ENCODE measurements at regions not wholly inside any gene's neighbourhood (a gene's known extent, or its start where the extent isn't known, plus 50 kb on each side); places are given as distances from the start of the nearest gene placed in this dataset.
"Not testable (repeated sequence)": the region's sequence is repeated elsewhere in the genome, so short reads cannot be mapped to it uniquely, and the experiment has no call there.

GRCh38 chr1:120272242-120272641, 95.9 kb upstream of the SEC22B start:
- not testable (repeated sequence) for H4K20me1 ChIP-seq (ENCODE audit: insufficient read depth, low read length); H3K36me3 ChIP-seq (ENCODE audit: insufficient read depth, low read length); H3K27me3 ChIP-seq (ENCODE audit: insufficient read depth, low read length); H3K79me2 ChIP-seq (ENCODE audit: insufficient read depth, low read length); H3K27ac ChIP-seq (ENCODE audit: low read depth, low read length); H2AFZ ChIP-seq (ENCODE audit: low read length); H3K4me2 ChIP-seq (ENCODE audit: insufficient read depth, low read length); H3K4me3 ChIP-seq (ENCODE audit: insufficient read depth, low read length); DNase-seq (ENCODE audit: insufficient read length, low spot score, missing footprints); H3K9me3 ChIP-seq (ENCODE audit: low read depth, low read length); H3K4me1 ChIP-seq (ENCODE audit: insufficient read depth, low read length)

- not testable (repeated sequence) for H3K4me3 ChIP-seq (ENCODE audit: insufficient read depth, low read length); H3K27ac ChIP-seq (ENCODE audit: low read depth, low read length); H3K79me2 ChIP-seq (ENCODE audit: insufficient read depth, low read length); H3K4me1 ChIP-seq (ENCODE audit: insufficient read depth, low read length); H3K4me2 ChIP-seq (ENCODE audit: insufficient read depth, low read length); H3K27me3 ChIP-seq (ENCODE audit: insufficient read depth, low read length); DNase-seq (ENCODE audit: insufficient read length, low spot score, missing footprints); H3K36me3 ChIP-seq (ENCODE audit: insufficient read depth, low read length); H4K20me1 ChIP-seq (ENCODE audit: insufficient read depth, low read length); H3K9me3 ChIP-seq (ENCODE audit: low read depth, low read length); H2AFZ ChIP-seq (ENCODE audit: low read length)
Observed at GRCh38 chr1:120271561-120272221, 95.4 kb upstream of the SEC22B start.

DNA sequence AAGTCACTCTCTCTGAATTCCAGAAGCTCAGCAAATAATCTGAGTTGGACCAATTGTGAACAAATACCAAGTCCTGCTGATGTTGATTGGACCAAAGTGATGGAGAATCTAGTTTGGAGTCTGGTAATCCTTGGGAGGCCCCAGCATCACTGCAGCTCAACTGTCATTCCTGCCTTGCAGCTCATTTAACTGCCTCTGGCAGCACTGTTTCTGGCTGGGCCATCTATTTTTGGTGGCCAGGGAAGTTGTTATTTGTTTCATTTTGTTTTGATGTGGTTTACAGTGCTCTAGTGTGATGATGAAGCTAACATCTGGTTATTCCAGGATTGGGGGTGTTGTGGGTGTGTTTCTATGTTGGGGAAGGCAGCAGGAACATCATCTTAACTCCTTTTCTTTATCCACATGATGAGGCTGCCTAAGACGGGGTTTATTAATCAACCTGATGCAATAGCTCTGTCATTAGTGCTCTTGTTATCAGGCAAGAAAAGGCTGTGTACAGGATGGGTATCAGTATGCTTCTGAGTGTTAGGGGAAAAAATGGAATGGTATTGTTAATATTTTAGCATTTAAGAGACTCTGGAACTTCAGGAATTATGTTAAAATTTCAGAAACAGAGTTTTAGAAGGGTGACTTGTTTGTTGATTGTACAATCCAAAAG, 91.7 kb upstream of the SEC22B start:
- not testable (repeated sequence) for H3K79me2 ChIP-seq (ENCODE audit: insufficient read depth, low read length); H3K27me3 ChIP-seq (ENCODE audit: insufficient read depth, low read length); H3K4me3 ChIP-seq (ENCODE audit: insufficient read depth, low read length)

DNA sequence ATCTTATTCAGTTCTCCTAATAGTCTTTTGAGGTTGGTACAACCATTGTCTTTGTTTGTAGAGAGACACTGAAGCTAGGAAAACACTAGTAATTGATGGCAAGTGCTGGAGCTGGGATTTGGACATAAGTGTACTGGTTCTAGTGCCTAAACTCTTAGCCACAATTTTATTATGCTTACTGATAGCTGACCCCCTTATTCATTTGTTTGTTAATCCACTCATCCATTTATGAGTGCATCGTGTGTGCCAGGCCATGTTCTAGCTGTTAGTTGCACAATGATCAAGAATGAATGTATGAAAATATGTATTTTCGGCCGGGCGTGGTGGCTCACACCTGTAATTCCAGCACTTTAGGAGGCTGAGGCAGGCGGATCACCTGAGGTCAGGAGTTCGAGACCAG, 88.2 kb upstream of the SEC22B start:
- H3K79me2 ChIP-seq (ENCODE audit: insufficient read depth, low read length); H3K27me3 ChIP-seq (ENCODE audit: insufficient read depth, low read length); H2AFZ ChIP-seq (ENCODE audit: low read length); H4K20me1 ChIP-seq (ENCODE audit: insufficient read depth, low read length); H3K9me3 ChIP-seq (ENCODE audit: low read depth, low read length); H3K4me1 ChIP-seq (ENCODE audit: insufficient read depth, low read length); DNase-seq (ENCODE audit: insufficient read length, low spot score, missing footprints); H3K4me2 ChIP-seq (ENCODE audit: insufficient read depth, low read length); H3K36me3 ChIP-seq (ENCODE audit: insufficient read depth, low read length); H3K4me3 ChIP-seq (ENCODE audit: insufficient read depth, low read length); H3K27ac ChIP-seq (ENCODE audit: low read depth, low read length): not testable (repeated sequence)

More for the DNA sequence above, 91.7 kb upstream of the SEC22B start:
- not testable (repeated sequence) for H2AFZ ChIP-seq (ENCODE audit: low read length); H3K27ac ChIP-seq (ENCODE audit: low read depth, low read length); H3K4me1 ChIP-seq (ENCODE audit: insufficient read depth, low read length); H3K9me3 ChIP-seq (ENCODE audit: low read depth, low read length); H3K36me3 ChIP-seq (ENCODE audit: insufficient read depth, low read length); DNase-seq (ENCODE audit: insufficient read length, low spot score, missing footprints); H4K20me1 ChIP-seq (ENCODE audit: insufficient read depth, low read length); H3K4me2 ChIP-seq (ENCODE audit: insufficient read depth, low read length)

DNA sequence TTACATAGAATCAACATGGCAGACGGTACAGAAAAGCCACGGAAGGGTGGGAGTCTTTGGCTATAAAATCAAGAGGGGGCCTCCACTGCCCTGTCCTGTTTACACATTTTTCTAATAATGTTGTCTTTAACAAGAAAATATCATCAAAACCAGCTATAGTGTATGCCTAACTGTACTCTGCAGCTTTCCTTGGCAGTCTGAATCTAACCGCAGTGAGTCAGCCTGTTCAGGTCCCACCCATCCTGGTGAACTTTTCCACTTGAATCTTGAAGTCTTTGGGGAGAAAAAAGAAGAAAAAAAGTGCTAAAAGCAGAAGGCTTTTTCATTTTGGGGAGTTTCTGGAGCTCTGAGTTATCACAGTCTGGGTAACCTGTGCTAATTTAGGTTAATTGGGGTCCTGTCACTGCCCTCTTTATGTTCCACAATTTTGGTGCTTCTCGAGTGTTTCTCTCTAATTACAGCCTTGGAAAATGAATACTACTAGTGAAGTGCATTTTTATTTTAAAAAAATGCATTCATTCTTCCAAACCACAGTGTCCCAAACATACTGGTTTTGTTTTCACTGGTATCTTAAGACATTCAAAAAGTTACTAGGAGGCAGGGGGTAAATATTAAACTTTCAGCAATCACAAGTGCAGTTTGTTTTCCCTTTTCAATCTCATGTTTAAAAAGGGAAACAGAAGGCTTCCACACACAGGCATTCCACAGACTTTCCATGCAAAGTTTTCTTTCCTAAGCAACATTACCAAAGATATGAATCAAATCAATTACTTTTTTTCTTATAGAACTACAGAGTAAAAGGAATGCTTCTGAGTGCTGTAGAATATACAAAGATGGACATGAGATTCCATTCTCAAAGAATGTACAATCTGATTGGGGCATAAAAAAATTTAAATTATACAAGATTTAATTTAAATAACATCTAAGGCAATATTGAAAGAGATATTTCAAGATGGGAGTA, 86.8 kb upstream of the SEC22B start:
- not testable (repeated sequence) for H3K79me2 ChIP-seq (ENCODE audit: insufficient read depth, low read length); H4K20me1 ChIP-seq (ENCODE audit: insufficient read depth, low read length); H3K4me1 ChIP-seq (ENCODE audit: insufficient read depth, low read length); DNase-seq (ENCODE audit: insufficient read length, low spot score, missing footprints); H3K27me3 ChIP-seq (ENCODE audit: insufficient read depth, low read length); H3K9me3 ChIP-seq (ENCODE audit: low read depth, low read length); H3K27ac ChIP-seq (ENCODE audit: low read depth, low read length); H3K36me3 ChIP-seq (ENCODE audit: insufficient read depth, low read length); H2AFZ ChIP-seq (ENCODE audit: low read length); H3K4me3 ChIP-seq (ENCODE audit: insufficient read depth, low read length); H3K4me2 ChIP-seq (ENCODE audit: insufficient read depth, low read length)

GRCh38 chr1:120257778-120258105, 81.4 kb upstream of the SEC22B start:
- not testable (repeated sequence) for H3K4me3 ChIP-seq (ENCODE audit: insufficient read depth, low read length); H2AFZ ChIP-seq (ENCODE audit: low read length); H3K36me3 ChIP-seq (ENCODE audit: insufficient read depth, low read length); H3K27ac ChIP-seq (ENCODE audit: low read depth, low read length); DNase-seq (ENCODE audit: insufficient read length, low spot score, missing footprints); H3K4me2 ChIP-seq (ENCODE audit: insufficient read depth, low read length); H4K20me1 ChIP-seq (ENCODE audit: insufficient read depth, low read length); H3K27me3 ChIP-seq (ENCODE audit: insufficient read depth, low read length); H3K4me1 ChIP-seq (ENCODE audit: insufficient read depth, low read length); H3K9me3 ChIP-seq (ENCODE audit: low read depth, low read length); H3K79me2 ChIP-seq (ENCODE audit: insufficient read depth, low read length)

DNA sequence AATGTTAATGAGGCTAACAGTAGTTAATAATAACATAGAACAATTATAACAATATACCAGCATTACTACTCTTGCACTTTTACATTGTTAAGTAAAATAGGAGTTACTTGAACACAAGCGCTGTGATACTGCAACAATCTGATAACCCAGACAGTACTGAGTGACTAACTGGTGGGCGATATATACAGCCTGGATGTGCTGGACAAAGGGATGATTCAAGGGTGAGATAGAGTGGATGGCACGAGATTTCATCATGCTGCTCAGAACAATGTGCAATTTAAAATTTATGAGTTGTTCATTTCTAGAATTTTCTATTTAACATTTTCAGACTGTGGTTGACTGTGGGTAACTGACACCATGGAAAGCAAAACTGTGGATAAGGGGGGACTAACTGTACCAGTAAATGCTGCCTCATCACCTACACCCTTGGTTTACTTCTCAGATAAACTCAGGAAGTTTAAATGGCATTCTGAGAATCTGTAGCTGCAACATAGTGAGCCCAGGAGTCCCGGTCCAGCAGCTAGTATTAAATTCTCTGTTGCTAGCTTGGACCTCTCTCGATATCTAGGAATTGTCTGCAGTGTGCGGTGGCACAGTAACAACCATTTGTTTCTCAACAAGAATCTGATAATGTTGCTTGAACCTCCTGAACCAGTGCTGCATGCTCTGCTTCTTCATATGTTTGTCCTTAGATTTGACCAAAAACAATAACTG, 80.9 kb upstream of the SEC22B start:
- not testable (repeated sequence) for H3K4me1 ChIP-seq (ENCODE audit: insufficient read depth, low read length); H3K27me3 ChIP-seq (ENCODE audit: insufficient read depth, low read length); H3K36me3 ChIP-seq (ENCODE audit: insufficient read depth, low read length); H3K9me3 ChIP-seq (ENCODE audit: low read depth, low read length); H3K27ac ChIP-seq (ENCODE audit: low read depth, low read length); H2AFZ ChIP-seq (ENCODE audit: low read length); DNase-seq (ENCODE audit: insufficient read length, low spot score, missing footprints); H4K20me1 ChIP-seq (ENCODE audit: insufficient read depth, low read length); H3K79me2 ChIP-seq (ENCODE audit: insufficient read depth, low read length); H3K4me3 ChIP-seq (ENCODE audit: insufficient read depth, low read length); H3K4me2 ChIP-seq (ENCODE audit: insufficient read depth, low read length)

GRCh38 chr1:120250756-120251155, 74.4 kb upstream of the SEC22B start:
- not testable (repeated sequence) for H4K20me1 ChIP-seq (ENCODE audit: insufficient read depth, low read length); H2AFZ ChIP-seq (ENCODE audit: low read length); H3K36me3 ChIP-seq (ENCODE audit: insufficient read depth, low read length); H3K9me3 ChIP-seq (ENCODE audit: low read depth, low read length); H3K4me1 ChIP-seq (ENCODE audit: insufficient read depth, low read length); H3K4me2 ChIP-seq (ENCODE audit: insufficient read depth, low read length); H3K27me3 ChIP-seq (ENCODE audit: insufficient read depth, low read length); H3K79me2 ChIP-seq (ENCODE audit: insufficient read depth, low read length); H3K4me3 ChIP-seq (ENCODE audit: insufficient read depth, low read length); DNase-seq (ENCODE audit: insufficient read length, low spot score, missing footprints); H3K27ac ChIP-seq (ENCODE audit: low read depth, low read length)

Measured in osteoblast (primary cell).